Activated B cell treated with CpG ODN at 0.5 μM for 24 hours (primary cell): ENCODE measurements at regions not wholly inside any gene's neighbourhood (a gene's known extent, or its start where the extent isn't known, plus 50 kb on each side); places are given as distances from the start of the nearest gene placed in this dataset.

Experiments
- ATAC-seq: fragments of 200-7000 bp; cut with Tn5 transposase; one replicate; pipeline ENCODE4 v1.10.0; 2021; ENCODE audit warnings: low read depth, mild to moderate bottlenecking, moderate library complexity
- CTCF ChIA-PET: fragments of 350-600 bp; sonication (Branson Sonifier 250); formaldehyde crosslinking; loops from one replicate; lab custom pipeline; 2021; ENCODE audit warnings: antibody characterized with exemption; lab: Charles Lee
- POLR2A ChIA-PET: fragments of 350-600 bp; sonication (Branson Sonifier 250); formaldehyde crosslinking; loops from one replicate; lab custom pipeline; 2021; ENCODE audit warnings: antibody characterized with exemption; lab: Charles Lee
- DNase-seq: peaks from one replicate; pipeline ENCODE4 v3.0.0; 2022
- H3K27ac Mint-ChIP-seq: one replicate; pipeline ENCODE4 v1.8.0; 2020; ENCODE audit warnings: mixed read lengths
- H3K27me3 Mint-ChIP-seq: one replicate; pipeline ENCODE4 v1.8.0; 2021; ENCODE audit warnings: mixed read lengths
- H3K36me3 Mint-ChIP-seq: one replicate; pipeline ENCODE4 v1.8.0; 2021; ENCODE audit warnings: low read depth, mixed read lengths
- H3K4me1 Mint-ChIP-seq: one replicate; pipeline ENCODE4 v1.8.0; 2021; ENCODE audit warnings: mixed read lengths
- H3K4me3 Mint-ChIP-seq: one replicate; pipeline ENCODE4 v1.8.0; 2020; ENCODE audit warnings: mild to moderate bottlenecking, mixed read lengths
- H3K9me3 Mint-ChIP-seq: one replicate; pipeline ENCODE4 v1.8.0; 2020; ENCODE audit warnings: mixed read lengths
- CTCF ChIP-seq: fragments of 200-600 bp; IDR thresholded peaks from one replicate; pipeline ENCODE4 v1.8.0; 2022; ENCODE audit warnings: antibody characterized with exemption, mild to moderate bottlenecking
- intact Hi-C: fragments of 100-400 bp; cut with micrococcal nuclease; formaldehyde crosslinking; loops from one replicate; pipeline ENCODE4 v1.15.1; 2024

DNA sequence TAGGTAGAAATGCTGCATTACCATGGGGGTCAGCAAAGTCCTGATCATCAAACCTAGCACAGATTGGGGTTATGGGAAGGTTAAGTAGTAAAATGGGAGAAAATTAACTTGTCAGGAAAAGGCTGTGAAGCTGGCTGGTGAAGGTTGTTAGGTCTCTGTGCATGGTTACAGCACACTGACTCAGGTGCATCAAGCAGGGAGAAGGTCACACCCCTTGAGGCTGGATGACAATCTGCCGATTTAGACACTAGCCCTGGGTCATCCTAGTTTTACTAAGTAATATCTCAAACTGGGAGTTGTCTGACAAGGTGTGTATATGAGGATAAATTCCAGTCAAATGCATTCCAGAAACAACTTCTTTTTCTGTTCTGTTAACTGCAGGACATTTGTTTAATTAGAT, 271.1 kb upstream of the LRIG3 start:
- H3K27ac Mint-ChIP-seq, result no peak overlapping the region
- H3K4me1 Mint-ChIP-seq, result no peaks in the 10 kb centered on the region
- DNase-seq, result no peak
- ATAC-seq, result no peak
- TF ChIP-seq CTCF, result no peak
- H3K4me3 Mint-ChIP-seq, result no peak overlapping the region
- H3K27me3 Mint-ChIP-seq, result no peaks in the 10 kb centered on the region
- CTCF ChIA-PET, result no interaction called here
- POLR2A ChIA-PET, result no interaction called here
- intact Hi-C loops, result no loop called here
- H3K9me3 Mint-ChIP-seq, result no peaks in the 10 kb centered on the region
- H3K36me3 Mint-ChIP-seq, result no peaks in the 10 kb centered on the region

DNA sequence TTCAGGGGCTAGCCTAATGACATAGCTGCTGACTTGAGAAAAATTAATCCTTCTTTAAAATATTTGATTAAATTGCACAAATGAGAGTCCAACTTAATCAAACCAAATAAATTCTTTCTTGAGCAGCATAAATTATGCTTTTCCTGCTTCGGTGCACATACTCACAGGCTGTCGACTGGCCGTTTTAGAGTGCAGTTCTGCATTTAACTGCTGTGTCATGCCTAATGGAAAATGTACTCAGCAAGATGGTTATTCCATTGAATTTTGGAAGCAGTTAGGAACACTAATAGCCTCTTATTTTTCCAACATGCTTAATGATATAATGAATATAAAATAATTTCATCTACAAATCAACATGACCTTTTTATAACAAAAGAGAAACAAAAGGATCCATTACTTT, 266.1 kb upstream of the LRIG3 start:
- no peaks in the 10 kb centered on the region for H3K9me3 Mint-ChIP-seq
- POLR2A ChIA-PET, result no interaction called here
- H3K27ac Mint-ChIP-seq, result no peak overlapping the region
- no peak overlapping the region for H3K4me3 Mint-ChIP-seq
- no peak for TF ChIP-seq CTCF
- no peak for ATAC-seq
- no peaks in the 10 kb centered on the region for H3K36me3 Mint-ChIP-seq
- no peaks in the 10 kb centered on the region for H3K27me3 Mint-ChIP-seq
- CTCF ChIA-PET, result no interaction called here
- no peaks in the 10 kb centered on the region for H3K4me1 Mint-ChIP-seq
- intact Hi-C loops, result no loop called here
- DNase-seq, result no peak

DNA sequence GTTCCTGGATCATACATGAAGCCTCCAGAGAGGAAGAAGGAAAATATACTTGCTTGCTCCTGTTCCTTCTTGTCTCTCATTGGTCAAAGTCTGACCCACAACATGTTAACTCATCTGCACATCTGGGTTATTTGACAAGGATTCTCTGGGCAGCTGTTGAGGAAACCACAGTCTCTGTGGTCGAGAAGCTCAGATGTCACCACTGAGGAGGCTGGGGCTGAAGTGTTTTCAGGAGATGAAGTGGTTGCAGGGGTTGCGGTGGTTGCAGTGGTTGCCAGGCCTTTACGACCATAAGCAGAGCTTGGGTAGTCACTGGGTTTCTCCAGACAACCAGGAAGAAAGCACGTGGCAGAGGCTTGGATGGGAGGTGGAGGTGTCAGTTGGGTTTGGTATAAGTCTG, 265.0 kb upstream of the LRIG3 start:
- TF ChIP-seq CTCF, result no peak
- Mint-ChIP-seq H3K36me3 (no peaks in the 10 kb centered on the region), H3K4me3 (no peak overlapping the region), H3K27ac (no peak overlapping the region), H3K9me3 (no peaks in the 10 kb centered on the region), H3K27me3 (no peaks in the 10 kb centered on the region), H3K4me1 (no peaks in the 10 kb centered on the region)
- intact Hi-C loops, result no loop called here
- ATAC-seq (no peak), DNase-seq (no peak)
- POLR2A ChIA-PET, result no interaction called here
- CTCF ChIA-PET, result no interaction called here

GRCh38 chr12:59182658-59183455, 262.6 kb upstream of the LRIG3 start:
- Mint-ChIP-seq H3K4me1 (no peaks in the 10 kb centered on the region), H3K27me3 (no peaks in the 10 kb centered on the region), H3K9me3 (no peaks in the 10 kb centered on the region), H3K4me3 (no peak overlapping the region), H3K27ac (no peak overlapping the region), H3K36me3 (no peaks in the 10 kb centered on the region)
- TF ChIP-seq CTCF, result no peak
- intact Hi-C loops, result no loop called here
- ATAC-seq (no peak), DNase-seq (no peak)
- CTCF ChIA-PET, result no interaction called here
- POLR2A ChIA-PET, result no interaction called here

DNA sequence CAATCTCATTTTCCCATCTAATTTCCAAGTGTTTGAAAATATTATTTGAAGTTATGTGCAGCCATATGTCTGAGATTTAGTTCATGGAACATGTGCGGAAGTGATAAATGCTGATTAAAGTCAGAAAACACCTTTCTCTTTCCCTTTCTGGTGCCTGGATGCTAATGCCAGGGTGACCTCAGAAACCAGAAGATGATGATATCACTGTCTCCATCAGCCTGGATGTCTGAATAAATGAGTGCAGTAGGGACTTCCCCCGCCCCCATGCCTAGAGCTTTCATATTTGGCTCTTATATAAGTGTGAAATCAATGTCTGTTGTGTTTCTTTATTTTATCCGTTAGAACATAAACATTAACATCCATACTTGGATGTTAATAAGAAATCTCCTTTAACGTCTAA, 261.9 kb upstream of the LRIG3 start:
- Mint-ChIP-seq H3K27me3 (no peaks in the 10 kb centered on the region), H3K36me3 (no peaks in the 10 kb centered on the region), H3K4me1 (no peaks in the 10 kb centered on the region), H3K27ac (no peak overlapping the region), H3K4me3 (no peak overlapping the region), H3K9me3 (peaks cover 3% of the 10 kb centered on the region)
- CTCF ChIA-PET, result no interaction called here
- intact Hi-C loops, result no loop called here
- no peak for TF ChIP-seq CTCF
- no peak for DNase-seq
- POLR2A ChIA-PET, result no interaction called here
- ATAC-seq, result no peak
